ENCODE measurements at regions not wholly inside any gene's neighbourhood (a gene's known extent, or its start where the extent isn't known, plus 50 kb on each side); places are given as distances from the start of the nearest gene placed in this dataset.
"Not testable (repeated sequence)": the region's sequence is repeated elsewhere in the genome, so short reads cannot be mapped to it uniquely, and the experiment has no call there.

DNA sequence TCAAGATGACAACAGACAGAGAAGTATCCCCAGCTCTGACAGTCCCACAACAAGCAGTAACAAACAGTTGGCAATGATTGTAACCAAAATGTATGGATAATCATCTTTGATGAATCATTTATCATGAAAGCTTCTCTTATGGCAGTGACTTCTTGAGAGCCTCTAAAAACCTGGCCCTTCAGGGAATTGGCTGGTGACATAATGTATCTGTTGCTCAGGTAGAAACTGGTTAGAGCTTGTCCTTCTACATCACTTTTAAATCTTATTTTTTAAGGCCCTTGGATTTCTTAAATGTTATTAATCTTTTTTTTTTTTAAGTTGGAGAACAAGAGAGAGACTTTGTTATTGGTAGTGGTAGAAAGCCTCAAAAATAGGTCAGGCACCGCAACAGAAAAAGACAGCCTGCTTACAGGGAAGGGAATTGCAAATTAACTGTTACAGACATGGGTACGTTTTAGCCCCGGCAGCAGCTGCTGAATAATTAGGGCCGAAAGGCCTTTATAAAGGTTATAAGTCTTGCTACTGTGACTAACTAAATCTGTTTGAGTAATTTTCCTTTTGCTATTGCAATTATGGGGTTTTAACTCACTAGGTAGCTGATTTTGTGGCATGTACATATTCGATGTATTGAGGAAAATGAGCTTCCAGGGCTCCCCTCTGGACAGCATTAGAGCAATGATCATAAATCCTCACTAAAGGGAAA, 207.7 kb upstream of the LRRC4C start:
- no peak for TF ChIP-seq CTCF (conservative IDR thresholded peaks at IDR 0.05; ENCODE audit: low read depth, low read length)
- no peak overlapping the region for H3K4me3 ChIP-seq (ENCODE audit: low read depth, low read length)
- DNase-seq (ENCODE audit: low read depth) = no peak

DNA sequence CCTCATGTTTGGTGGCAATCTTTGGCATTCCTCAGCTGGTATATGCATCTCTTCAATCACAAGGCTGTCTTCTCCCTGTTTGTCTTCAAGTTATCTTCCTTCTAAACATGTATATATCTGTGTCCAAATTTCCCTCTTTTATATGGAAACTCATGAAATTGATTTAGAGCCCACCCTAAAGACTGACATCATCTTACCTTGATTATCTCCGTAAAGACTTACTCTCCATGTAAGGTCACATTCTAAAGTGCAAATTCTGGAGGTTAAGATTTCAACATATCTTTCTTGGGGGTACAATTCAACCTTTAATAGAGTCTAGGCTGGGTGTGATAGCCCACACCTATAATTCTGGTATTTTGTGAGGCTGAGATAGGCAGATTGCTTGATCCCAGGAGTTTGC, 215.8 kb upstream of the LRRC4C start:
- H3K4me3 ChIP-seq (ENCODE audit: low read depth, low read length) = no peak overlapping the region
- no peak for TF ChIP-seq CTCF (conservative IDR thresholded peaks at IDR 0.05; ENCODE audit: low read depth, low read length)
- DNase-seq (ENCODE audit: low read depth) = no peak

- no peak for DNase-seq (ENCODE audit: low read depth)
- TF ChIP-seq CTCF (conservative IDR thresholded peaks at IDR 0.05; ENCODE audit: low read depth, low read length) = no peak
- no peak overlapping the region for H3K4me3 ChIP-seq (ENCODE audit: low read depth, low read length)
These were observed 253.6 kb upstream of the LRRC4C start for GRCh38 chr11:41713030-41713429.

DNA sequence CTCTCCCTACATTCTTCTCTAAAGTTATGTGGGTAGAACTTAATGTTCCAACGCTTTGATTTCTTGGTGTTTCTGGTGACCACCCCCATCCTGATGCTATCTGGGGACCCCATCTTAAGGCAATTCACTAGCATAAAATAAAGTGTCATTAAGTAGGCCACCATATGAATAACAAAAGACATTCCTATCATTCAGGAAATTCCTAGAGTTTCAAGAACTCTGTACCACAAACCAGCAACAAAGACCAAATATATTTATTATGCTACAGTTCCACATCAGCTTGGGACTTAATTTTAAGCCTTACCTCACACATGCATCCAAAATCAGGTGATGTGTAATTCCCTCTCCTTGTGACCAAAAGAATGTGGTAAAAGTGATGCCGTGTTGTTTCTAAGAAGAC, 254.6 kb upstream of the LRRC4C start:
- TF ChIP-seq CTCF (conservative IDR thresholded peaks at IDR 0.05; ENCODE audit: low read depth, low read length) = no peak
- no peak for DNase-seq (ENCODE audit: low read depth)
- H3K4me3 ChIP-seq (ENCODE audit: low read depth, low read length) = no peak overlapping the region

DNA sequence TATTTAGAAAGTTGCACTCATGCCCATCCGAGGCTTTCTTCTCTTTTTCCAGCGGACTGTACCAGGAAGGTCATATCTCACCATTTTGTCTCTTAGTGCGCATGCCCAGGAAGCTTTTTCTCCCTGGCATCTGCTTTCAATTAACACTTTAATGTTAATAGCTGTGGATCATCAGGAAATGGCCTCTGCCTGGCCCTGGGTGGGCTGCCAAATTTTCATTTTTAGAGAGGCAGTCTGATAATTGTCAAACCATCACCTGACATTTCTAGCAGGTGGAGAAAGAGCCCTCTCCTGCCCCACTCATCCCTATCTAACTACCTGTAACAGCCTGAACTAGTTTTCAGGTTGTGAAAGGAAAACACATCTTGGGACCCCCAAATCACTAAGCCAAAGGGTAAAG, 257.4 kb upstream of the LRRC4C start:
- no peak for TF ChIP-seq CTCF (conservative IDR thresholded peaks at IDR 0.05; ENCODE audit: low read depth, low read length)
- DNase-seq (ENCODE audit: low read depth) = no peak
- H3K4me3 ChIP-seq (ENCODE audit: low read depth, low read length) = no peak overlapping the region

- DNase-seq (ENCODE audit: low read depth) = no peak
- TF ChIP-seq CTCF (conservative IDR thresholded peaks at IDR 0.05; ENCODE audit: low read depth, low read length) = no peak
These were observed 261.3 kb upstream of the LRRC4C start for GRCh38 chr11:41720761-41721160.

DNA sequence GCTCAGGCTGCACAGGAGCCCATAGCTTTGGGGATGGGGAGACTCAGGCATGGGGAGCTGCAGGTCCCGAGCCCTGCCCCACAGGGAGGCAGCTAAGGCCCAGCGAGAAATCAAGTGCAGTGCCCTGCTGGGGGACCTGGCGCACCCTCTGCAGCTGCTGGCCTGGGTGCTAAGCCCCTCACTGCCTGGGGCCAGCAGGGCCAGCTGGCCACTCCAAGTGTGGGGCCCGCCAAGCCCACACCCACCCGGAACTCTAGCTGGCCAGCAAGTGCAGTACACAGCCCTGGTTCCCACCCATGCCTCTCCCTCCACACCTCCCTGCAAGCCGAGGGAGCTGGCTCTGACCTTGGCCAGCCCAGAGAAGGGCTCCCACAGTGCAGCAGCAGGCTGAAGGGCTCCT, 268.7 kb upstream of the LRRC4C start:
- not testable (repeated sequence) for DNase-seq (ENCODE audit: low read depth); H3K4me3 ChIP-seq (ENCODE audit: low read depth, low read length)

More at GRCh38 chr11:41720761-41721160, 261.3 kb upstream of the LRRC4C start:
- H3K4me3 ChIP-seq (ENCODE audit: low read depth, low read length) = no peak overlapping the region
